Neural cell (in vitro differentiated cells): ENCODE measurements at regions not wholly inside any gene's neighbourhood (a gene's known extent, or its start where the extent isn't known, plus 50 kb on each side); places are given as distances from the start of the nearest gene placed in this dataset.

ENCODE experiments used
- H2AFZ ChIP-seq: fragments of 200-600, 300-800 bp; sonication (generic), shearing (Covaris generic); 2 replicates; pipeline ENCODE4 v1.6.0; 2014; ENCODE audit warnings: low read depth, mild to moderate bottlenecking, antibody characterized with exemption, low read length, moderate library complexity
- H3F3A ChIP-seq: fragments of 200-600 bp; shearing (Covaris generic); 2 replicates; pipeline ENCODE4 v1.6.1; 2016; ENCODE audit warnings: mild to moderate bottlenecking, moderate library complexity, mixed read lengths, antibody characterized with exemption, low read length; ENCODE audit not compliant: insufficient read depth, poor library complexity, severe bottlenecking
- H3K27ac ChIP-seq: fragments of 200-600, 300-800 bp; sonication (generic), shearing (Covaris generic); 2 replicates; pipeline ENCODE4 v1.5.1; 2014; ENCODE audit warnings: mild to moderate bottlenecking, low read length, moderate library complexity
- H3K27me3 ChIP-seq: fragments of 300-800, 200-600 bp; sonication (generic), shearing (Covaris generic); 2 replicates; pipeline ENCODE4 v1.6.0; 2014; ENCODE audit warnings: mild to moderate bottlenecking, low read depth, low read length, moderate library complexity; ENCODE audit not compliant: insufficient read depth
- H3K36me3 ChIP-seq: fragments of 300-800, 200-600 bp; sonication (generic), shearing (Covaris generic); 2 replicates; pipeline ENCODE4 v1.5.1; 2014; ENCODE audit warnings: mild to moderate bottlenecking, antibody characterized with exemption, low read length, moderate library complexity; ENCODE audit not compliant: insufficient read depth
- H3K4me2 ChIP-seq: fragments of 300-800, 200-600 bp; sonication (generic), shearing (Covaris generic); 2 replicates; pipeline ENCODE4 v1.6.0; 2014; ENCODE audit warnings: mild to moderate bottlenecking, low read length
- H3K4me3 ChIP-seq: fragments of 300-800, 200-600 bp; sonication (generic), shearing (Covaris generic); 2 replicates; pipeline ENCODE4 v1.5.1; 2014; ENCODE audit warnings: mild to moderate bottlenecking, low read length, moderate library complexity
- H3K79me2 ChIP-seq: fragments of 200-600 bp; shearing (Covaris generic); replicated peaks from 2 replicates; pipeline ENCODE4 v1.6.0; 2014; ENCODE audit warnings: mild to moderate bottlenecking, low read length, moderate library complexity; ENCODE audit not compliant: insufficient read depth
- H3K9ac ChIP-seq: fragments of 300-800, 200-600 bp; sonication (generic), shearing (Covaris generic); 2 replicates; pipeline ENCODE4 v1.6.1; 2016; ENCODE audit warnings: mild to moderate bottlenecking, low read length, mixed read lengths
- H3K9me2 ChIP-seq: fragments of 200-600 bp; shearing (Covaris generic); 2 replicates; pipeline ENCODE4 v1.6.1; 2016; ENCODE audit warnings: mild to moderate bottlenecking, low read length, mixed read lengths; ENCODE audit not compliant: insufficient read depth
- H3K9me3 ChIP-seq: fragments of 200-600, 300-800 bp; sonication (generic), shearing (Covaris generic); 2 replicates; pipeline ENCODE4 v1.6.1; 2016; ENCODE audit warnings: mild to moderate bottlenecking, mixed run types, low read length, moderate library complexity, mixed read lengths
- H4K20me1 ChIP-seq: fragments of 200-600 bp; shearing (Covaris generic); 2 replicates; pipeline ENCODE4 v1.6.1; 2016; ENCODE audit warnings: mild to moderate bottlenecking, mixed run types; ENCODE audit not compliant: insufficient read depth
- EP300 ChIP-seq: fragments of 450-650 bp; conservative IDR thresholded peaks from 2 replicates; pipeline ENCODE4 v1.6.1; 2014; ENCODE audit warnings: antibody characterized with exemption, mild to moderate bottlenecking, moderate library complexity; ENCODE audit not compliant: poor library complexity, severe bottlenecking
- EZH2 ChIP-seq: fragments of 200-600, 300-800 bp; shearing (Covaris generic), sonication (generic); IDR thresholded peaks from 2 replicates; pipeline ENCODE4 v1.6.1; 2014; ENCODE audit warnings: antibody characterized with exemption, low read length, borderline replicate concordance, mild to moderate bottlenecking; ENCODE audit not compliant: insufficient read depth, poor library complexity, severe bottlenecking
- MXI1 ChIP-seq: fragments of 450-650 bp; conservative IDR thresholded peaks from 2 replicates; pipeline ENCODE4 v1.6.1; 2014; ENCODE audit warnings: antibody characterized with exemption, mild to moderate bottlenecking; ENCODE audit not compliant: poor library complexity, severe bottlenecking
- POLR2AphosphoS5 ChIP-seq: IDR thresholded peaks from 2 replicates; pipeline ENCODE4 v1.6.1; 2012
- RAD21 ChIP-seq: fragments of 450-650 bp; conservative IDR thresholded peaks from 2 replicates; pipeline ENCODE4 v1.6.1; 2014; ENCODE audit warnings: antibody characterized with exemption, mild to moderate bottlenecking, moderate library complexity
- TAF1 ChIP-seq: IDR thresholded peaks from 2 replicates; pipeline ENCODE4 v1.6.1; 2012; ENCODE audit warnings: low read depth
- TF ChIP-seq, protein P1 (sequence below): fragments of 450-650 bp; IDR thresholded peaks from 2 replicates; pipeline ENCODE4 v1.5.1; 2014; ENCODE audit warnings: antibody characterized with exemption, mild to moderate bottlenecking, moderate library complexity; ENCODE audit not compliant: poor library complexity, severe bottlenecking
- TF ChIP-seq, protein P2 (sequence below): IDR thresholded peaks from 2 replicates; pipeline ENCODE4 v1.6.1; 2012; ENCODE audit warnings: borderline replicate concordance

DNA sequence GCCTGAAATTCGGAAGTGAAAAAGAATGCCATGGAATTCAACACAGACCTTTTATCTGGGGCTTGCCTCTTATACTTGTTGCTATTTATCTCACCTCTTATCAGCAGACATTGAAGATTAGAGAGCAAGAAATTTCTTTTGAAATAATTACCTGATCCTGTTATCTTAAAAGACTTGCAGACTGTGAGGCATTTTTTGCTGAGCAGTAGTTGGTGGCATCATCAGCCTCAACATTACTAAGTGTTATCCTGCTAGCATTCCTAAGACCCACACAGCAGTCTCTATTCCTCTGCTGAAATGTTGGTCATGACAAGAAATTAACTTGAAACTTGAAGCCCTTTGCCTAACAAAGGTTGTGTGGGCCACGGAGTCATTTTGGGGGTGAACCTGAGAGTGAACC, 186.5 kb downstream of the TRIB2 start:
- H3K9ac ChIP-seq, result no peak overlapping the region
- H3K4me3 ChIP-seq, result no peak overlapping the region
- H3K9me3 ChIP-seq, result no peaks in the 10 kb centered on the region
- no peak for TF ChIP-seq MXI1
- TF ChIP-seq RAD21, result no peak
- TF ChIP-seq, protein P1, sequence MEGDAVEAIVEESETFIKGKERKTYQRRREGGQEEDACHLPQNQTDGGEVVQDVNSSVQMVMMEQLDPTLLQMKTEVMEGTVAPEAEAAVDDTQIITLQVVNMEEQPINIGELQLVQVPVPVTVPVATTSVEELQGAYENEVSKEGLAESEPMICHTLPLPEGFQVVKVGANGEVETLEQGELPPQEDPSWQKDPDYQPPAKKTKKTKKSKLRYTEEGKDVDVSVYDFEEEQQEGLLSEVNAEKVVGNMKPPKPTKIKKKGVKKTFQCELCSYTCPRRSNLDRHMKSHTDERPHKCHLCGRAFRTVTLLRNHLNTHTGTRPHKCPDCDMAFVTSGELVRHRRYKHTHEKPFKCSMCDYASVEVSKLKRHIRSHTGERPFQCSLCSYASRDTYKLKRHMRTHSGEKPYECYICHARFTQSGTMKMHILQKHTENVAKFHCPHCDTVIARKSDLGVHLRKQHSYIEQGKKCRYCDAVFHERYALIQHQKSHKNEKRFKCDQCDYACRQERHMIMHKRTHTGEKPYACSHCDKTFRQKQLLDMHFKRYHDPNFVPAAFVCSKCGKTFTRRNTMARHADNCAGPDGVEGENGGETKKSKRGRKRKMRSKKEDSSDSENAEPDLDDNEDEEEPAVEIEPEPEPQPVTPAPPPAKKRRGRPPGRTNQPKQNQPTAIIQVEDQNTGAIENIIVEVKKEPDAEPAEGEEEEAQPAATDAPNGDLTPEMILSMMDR, result no peak
- no peak for TF ChIP-seq POLR2AphosphoS5
- TF ChIP-seq EP300, result no peak
- TF ChIP-seq, protein P2, sequence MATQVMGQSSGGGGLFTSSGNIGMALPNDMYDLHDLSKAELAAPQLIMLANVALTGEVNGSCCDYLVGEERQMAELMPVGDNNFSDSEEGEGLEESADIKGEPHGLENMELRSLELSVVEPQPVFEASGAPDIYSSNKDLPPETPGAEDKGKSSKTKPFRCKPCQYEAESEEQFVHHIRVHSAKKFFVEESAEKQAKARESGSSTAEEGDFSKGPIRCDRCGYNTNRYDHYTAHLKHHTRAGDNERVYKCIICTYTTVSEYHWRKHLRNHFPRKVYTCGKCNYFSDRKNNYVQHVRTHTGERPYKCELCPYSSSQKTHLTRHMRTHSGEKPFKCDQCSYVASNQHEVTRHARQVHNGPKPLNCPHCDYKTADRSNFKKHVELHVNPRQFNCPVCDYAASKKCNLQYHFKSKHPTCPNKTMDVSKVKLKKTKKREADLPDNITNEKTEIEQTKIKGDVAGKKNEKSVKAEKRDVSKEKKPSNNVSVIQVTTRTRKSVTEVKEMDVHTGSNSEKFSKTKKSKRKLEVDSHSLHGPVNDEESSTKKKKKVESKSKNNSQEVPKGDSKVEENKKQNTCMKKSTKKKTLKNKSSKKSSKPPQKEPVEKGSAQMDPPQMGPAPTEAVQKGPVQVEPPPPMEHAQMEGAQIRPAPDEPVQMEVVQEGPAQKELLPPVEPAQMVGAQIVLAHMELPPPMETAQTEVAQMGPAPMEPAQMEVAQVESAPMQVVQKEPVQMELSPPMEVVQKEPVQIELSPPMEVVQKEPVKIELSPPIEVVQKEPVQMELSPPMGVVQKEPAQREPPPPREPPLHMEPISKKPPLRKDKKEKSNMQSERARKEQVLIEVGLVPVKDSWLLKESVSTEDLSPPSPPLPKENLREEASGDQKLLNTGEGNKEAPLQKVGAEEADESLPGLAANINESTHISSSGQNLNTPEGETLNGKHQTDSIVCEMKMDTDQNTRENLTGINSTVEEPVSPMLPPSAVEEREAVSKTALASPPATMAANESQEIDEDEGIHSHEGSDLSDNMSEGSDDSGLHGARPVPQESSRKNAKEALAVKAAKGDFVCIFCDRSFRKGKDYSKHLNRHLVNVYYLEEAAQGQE, result no peak
- TF ChIP-seq EZH2, result no peak
- no peak for TF ChIP-seq TAF1
- no peaks in the 10 kb centered on the region for H3F3A ChIP-seq
- no peak overlapping the region for H3K4me2 ChIP-seq
- H3K36me3 ChIP-seq, result no peaks in the 10 kb centered on the region
- no peaks in the 10 kb centered on the region for H4K20me1 ChIP-seq
- H3K9me2 ChIP-seq, result no peaks in the 10 kb centered on the region
- H3K27ac ChIP-seq, result no peak overlapping the region
- no peaks in the 10 kb centered on the region for H3K79me2 ChIP-seq
- no peaks in the 10 kb centered on the region for H3K27me3 ChIP-seq
- no peak overlapping the region for H2AFZ ChIP-seq

DNA sequence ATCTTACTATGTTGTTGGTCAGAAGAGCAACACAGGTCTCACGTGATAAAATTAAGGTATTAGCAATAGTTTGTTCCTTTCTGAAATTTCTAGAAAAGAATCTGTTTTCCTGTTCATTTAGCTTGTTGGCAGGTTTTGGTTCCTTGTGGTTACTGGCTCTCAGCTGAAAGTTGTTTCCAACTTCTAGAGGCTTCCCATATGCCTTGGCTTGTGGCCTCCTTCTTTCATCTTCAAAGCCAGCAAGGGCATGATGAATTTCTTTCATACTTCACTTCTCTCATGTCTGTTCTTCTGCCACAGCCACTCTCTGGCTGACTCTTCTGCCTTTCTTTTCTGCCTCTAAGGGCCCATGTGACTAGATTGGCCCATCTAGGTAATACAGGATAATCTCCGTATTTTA, 193.7 kb downstream of the TRIB2 start:
- no peak for TF ChIP-seq TAF1
- TF ChIP-seq EP300, result no peak
- TF ChIP-seq, protein P1, result no peak
- no peak for TF ChIP-seq RAD21
- TF ChIP-seq EZH2, result no peak

More for the DNA sequence above, 193.7 kb downstream of the TRIB2 start:
- H3K9me3 ChIP-seq, result no peaks in the 10 kb centered on the region
- H3K4me2 ChIP-seq, result no peak overlapping the region
- no peak overlapping the region for H3K4me3 ChIP-seq
- H3K9me2 ChIP-seq, result no peaks in the 10 kb centered on the region
- no peaks in the 10 kb centered on the region for H3F3A ChIP-seq
- H3K79me2 ChIP-seq, result no peaks in the 10 kb centered on the region
- no peak overlapping the region for H3K9ac ChIP-seq
- H3K27ac ChIP-seq, result no peak overlapping the region
- H2AFZ ChIP-seq, result no peak overlapping the region
- H3K36me3 ChIP-seq, result no peaks in the 10 kb centered on the region
- H3K27me3 ChIP-seq, result no peaks in the 10 kb centered on the region
- no peaks in the 10 kb centered on the region for H4K20me1 ChIP-seq
